Testis (tissue), 2 donors: ENCODE measurements at regions not wholly inside any gene's neighbourhood (a gene's known extent, or its start where the extent isn't known, plus 50 kb on each side); places are given as distances from the start of the nearest gene placed in this dataset.

ENCODE experiments used
- DNase-seq: peaks from one replicate; pipeline ENCODE4 v3.0.0-alpha.2; 2019
- H3K27ac ChIP-seq, 2 donors: fragments of 200-600 bp; sonication (generic); one replicate each; pipeline ENCODE4 v1.5.1; 2019
- H3K27me3 ChIP-seq: fragments of 200-600 bp; sonication (generic); one replicate; pipeline ENCODE4 v1.5.1; 2019
- H3K36me3 ChIP-seq: fragments of 200-600 bp; sonication (generic); one replicate; pipeline ENCODE4 v1.5.1; 2017; ENCODE audit warnings: low read depth; ENCODE audit errors: missing control alignments
- H3K4me1 ChIP-seq: fragments of 200-600 bp; sonication (generic); one replicate; pipeline ENCODE4 v1.5.1; 2019
- H3K4me3 ChIP-seq, 2 donors: fragments of 200-600 bp; sonication (generic); one replicate each; pipeline ENCODE4 v1.5.1; 2017 to 2019
- H3K9me3 ChIP-seq: fragments of 200-600 bp; sonication (generic); one replicate; pipeline ENCODE4 v1.5.1; 2017
- POLR2A ChIP-seq: fragments of 450-650 bp; IDR thresholded peaks from one replicate; pipeline ENCODE4 v1.6.1; 2017; ENCODE audit warnings: antibody characterized with exemption, mild to moderate bottlenecking, moderate library complexity
- WGBS, 2 donors: methylation state at CpG; one replicate each; pipeline ENCODE4 v1.1.5; 2018; 5-methylcytosine and 5-hydroxymethylcytosine counted together
- intact Hi-C: fragments of 100-400 bp; cut with DNase I; formaldehyde crosslinking; loops from one replicate; pipeline ENCODE4 v1.15.1; 2023; ENCODE audit warnings: low total_unique reads
- TF ChIP-seq, protein P1 (sequence below), 3 experiments: fragments of 450-650 bp in 2 of 3; fragments of 200-600 bp in 1 of 3; sonication (generic) in 1 of 3; IDR thresholded peaks; one replicate each; pipeline ENCODE4 v1.5.1; 2016 to 2019; ENCODE audit warnings: antibody characterized with exemption in 3 of 3, mild to moderate bottlenecking in 2 of 3, moderate library complexity in 1 of 3

DNA sequence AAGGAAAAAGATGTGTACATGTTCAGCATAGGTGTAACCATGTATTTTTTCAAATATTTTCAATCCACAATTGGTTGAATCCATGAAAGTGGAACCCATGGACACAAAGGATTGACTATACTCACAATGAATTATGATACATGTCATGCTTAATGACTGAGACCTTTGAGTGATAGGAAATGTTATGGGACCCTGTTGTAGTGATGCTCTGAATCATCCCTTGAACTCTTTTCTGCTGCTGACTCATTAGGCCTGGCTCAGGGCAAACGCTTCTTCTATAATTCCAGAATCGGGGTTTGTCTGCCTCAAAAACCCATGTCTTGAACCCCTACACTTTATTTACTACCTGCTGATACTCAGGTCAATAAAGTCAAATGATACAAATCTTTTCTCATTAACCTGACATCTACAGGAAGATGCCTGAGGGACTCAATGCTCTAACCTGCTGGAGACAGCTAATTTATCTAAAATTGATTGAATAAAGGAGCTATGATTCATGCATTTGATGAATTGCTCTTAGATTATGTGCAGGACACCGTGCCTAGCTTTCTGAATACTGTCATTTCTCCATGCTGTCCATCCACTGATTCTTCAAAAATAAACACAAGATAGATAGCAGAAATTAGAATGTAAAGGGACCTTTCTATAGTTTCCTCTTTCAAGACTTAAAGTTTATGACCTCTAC is 260.1 kb downstream of the PRELID2 start:
- Histone ChIP-seq H3K4me1 (no peaks in the 10 kb centered on the region), H3K4me3 (no peak overlapping the region), H3K27ac (no peak overlapping the region), H3K9me3 (no peaks in the 10 kb centered on the region), H3K36me3 (no peaks in the 10 kb centered on the region), H3K27me3 (no peaks in the 10 kb centered on the region)
- no peak for DNase-seq
- 77 to 82% methylated on average over 3 of the region's 3 CpGs for WGBS, 2 donors
- no peak for TF ChIP-seq POLR2A
- TF ChIP-seq, protein P1, sequence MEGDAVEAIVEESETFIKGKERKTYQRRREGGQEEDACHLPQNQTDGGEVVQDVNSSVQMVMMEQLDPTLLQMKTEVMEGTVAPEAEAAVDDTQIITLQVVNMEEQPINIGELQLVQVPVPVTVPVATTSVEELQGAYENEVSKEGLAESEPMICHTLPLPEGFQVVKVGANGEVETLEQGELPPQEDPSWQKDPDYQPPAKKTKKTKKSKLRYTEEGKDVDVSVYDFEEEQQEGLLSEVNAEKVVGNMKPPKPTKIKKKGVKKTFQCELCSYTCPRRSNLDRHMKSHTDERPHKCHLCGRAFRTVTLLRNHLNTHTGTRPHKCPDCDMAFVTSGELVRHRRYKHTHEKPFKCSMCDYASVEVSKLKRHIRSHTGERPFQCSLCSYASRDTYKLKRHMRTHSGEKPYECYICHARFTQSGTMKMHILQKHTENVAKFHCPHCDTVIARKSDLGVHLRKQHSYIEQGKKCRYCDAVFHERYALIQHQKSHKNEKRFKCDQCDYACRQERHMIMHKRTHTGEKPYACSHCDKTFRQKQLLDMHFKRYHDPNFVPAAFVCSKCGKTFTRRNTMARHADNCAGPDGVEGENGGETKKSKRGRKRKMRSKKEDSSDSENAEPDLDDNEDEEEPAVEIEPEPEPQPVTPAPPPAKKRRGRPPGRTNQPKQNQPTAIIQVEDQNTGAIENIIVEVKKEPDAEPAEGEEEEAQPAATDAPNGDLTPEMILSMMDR (IDR thresholded peaks at IDR 0.05), result no peak
- intact Hi-C loops, result no loop called here

DNA sequence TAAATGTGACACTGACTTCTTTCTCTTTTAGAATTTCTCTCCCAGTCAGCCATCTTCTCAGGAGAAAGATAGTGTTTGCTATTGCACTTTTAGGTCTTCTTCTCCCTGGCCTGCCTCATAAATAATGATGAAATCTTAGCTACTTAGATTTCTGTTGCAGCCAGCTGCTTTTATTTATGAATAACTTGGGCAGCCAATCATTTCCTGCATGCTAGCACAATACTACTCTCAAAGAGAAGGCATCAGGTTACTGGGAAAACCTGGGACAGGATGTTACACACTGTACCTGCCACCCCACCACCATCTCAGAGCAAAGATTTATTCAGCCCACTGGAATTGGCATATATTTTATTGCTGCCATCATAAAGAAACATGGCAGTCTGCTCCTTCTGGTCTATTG is 266.6 kb downstream of the PRELID2 start:
- no peak for DNase-seq
- no peak overlapping the region for H3K4me3 ChIP-seq
- H3K9me3 ChIP-seq, result no peaks in the 10 kb centered on the region
- TF ChIP-seq, protein P1 (IDR thresholded peaks at IDR 0.05), result no peak
- TF ChIP-seq POLR2A, result no peak
- no peaks in the 10 kb centered on the region for H3K27me3 ChIP-seq
- H3K4me1 ChIP-seq, result no peaks in the 10 kb centered on the region
- intact Hi-C loops, result no loop called here
- no peak overlapping the region for H3K27ac ChIP-seq
- no peaks in the 10 kb centered on the region for H3K36me3 ChIP-seq

DNA sequence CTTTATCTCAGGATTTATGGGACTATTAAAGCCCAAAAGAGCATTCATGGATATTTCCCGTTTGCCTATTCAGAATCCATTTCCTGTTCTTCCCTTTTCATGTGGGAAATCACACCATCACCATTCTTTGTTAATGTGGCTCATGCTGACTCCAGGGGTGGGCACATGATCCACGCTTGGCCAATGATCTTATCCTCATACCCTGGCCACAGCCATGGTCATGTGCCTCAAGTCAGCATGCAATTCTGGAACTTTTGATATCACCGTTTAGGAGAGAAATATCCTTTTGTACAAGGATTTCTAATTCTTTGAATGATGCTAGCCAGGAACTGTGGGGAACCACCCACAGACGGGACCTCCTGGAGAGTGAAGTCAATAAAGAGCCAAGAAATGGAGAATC is 272.2 kb downstream of the PRELID2 start:
- TF ChIP-seq, protein P1 (IDR thresholded peaks at IDR 0.05), result no peak
- no peak for TF ChIP-seq POLR2A
- no peak overlapping the region for H3K4me3 ChIP-seq
- intact Hi-C loops, result no loop called here
- WGBS, 2 donors, result 66 to 68% methylated on average over 4 of the region's 4 CpGs
- H3K9me3 ChIP-seq, result no peaks in the 10 kb centered on the region
- H3K27me3 ChIP-seq, result no peaks in the 10 kb centered on the region
- H3K36me3 ChIP-seq, result no peaks in the 10 kb centered on the region
- DNase-seq, result no peak
- no peak overlapping the region for H3K27ac ChIP-seq
- H3K4me1 ChIP-seq, result no peaks in the 10 kb centered on the region

DNA sequence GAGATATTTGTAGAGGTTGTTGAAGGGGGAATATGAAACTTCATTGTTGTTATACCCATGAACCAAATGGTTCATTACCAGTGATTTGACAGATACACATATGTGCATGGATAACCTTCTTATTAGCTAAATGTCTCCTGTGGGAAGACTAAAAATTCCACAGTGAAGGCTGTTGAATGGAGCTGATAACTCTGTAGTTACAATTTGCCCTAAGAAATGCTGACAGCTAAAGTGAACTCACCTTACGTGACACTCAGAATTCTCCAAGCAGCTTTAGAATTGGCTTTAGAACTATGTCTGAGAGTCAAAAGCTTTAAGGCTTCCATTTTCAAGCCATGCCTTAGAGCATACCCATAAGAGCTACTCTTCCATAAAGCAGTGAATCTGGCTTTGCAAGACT is 276.9 kb downstream of the PRELID2 start:
- TF ChIP-seq, protein P1 (IDR thresholded peaks at IDR 0.05), result no peak
- TF ChIP-seq POLR2A, result no peak
- WGBS, 2 donors, result 74 to 100% methylated on average over 1 of the region's 1 CpG
- DNase-seq, result no peak
- Histone ChIP-seq H3K27me3 (no peaks in the 10 kb centered on the region), H3K4me3 (no peak overlapping the region), H3K4me1 (no peaks in the 10 kb centered on the region), H3K9me3 (no peaks in the 10 kb centered on the region), H3K27ac (no peak overlapping the region), H3K36me3 (no peaks in the 10 kb centered on the region)
- intact Hi-C loops, result no loop called here

- TF ChIP-seq, protein P1 (IDR thresholded peaks at IDR 0.05), result no peak
- TF ChIP-seq POLR2A, result no peak
- intact Hi-C loops, result no loop called here
- H3K4me1 ChIP-seq, result no peaks in the 10 kb centered on the region
Observed at GRCh38 chr5:145557345-145557744, 277.8 kb downstream of the PRELID2 start.

More at GRCh38 chr5:145557345-145557744, 277.8 kb downstream of the PRELID2 start:
- Histone ChIP-seq H3K4me3 (no peak overlapping the region), H3K9me3 (no peaks in the 10 kb centered on the region), H3K27me3 (no peaks in the 10 kb centered on the region), H3K36me3 (no peaks in the 10 kb centered on the region), H3K27ac (no peak overlapping the region)
- WGBS, 2 donors, result 88 to 97% methylated on average over 1 of the region's 1 CpG
- DNase-seq, result no peak
